GM21528 (cell line): ENCODE measurements at regions not wholly inside any gene's neighbourhood (a gene's known extent, or its start where the extent isn't known, plus 50 kb on each side); places are given as distances from the start of the nearest gene placed in this dataset.

Experiments used
- ATAC-seq: cut with Tn5 transposase; IDR thresholded peaks from one replicate; pipeline ENCODE4 v1.9.1; 2021; ENCODE audit warnings: mild to moderate bottlenecking, moderate library complexity; ENCODE audit not compliant: unreplicated experiment, low FRiP score

- no peak for ATAC-seq
Observed at GRCh38 chr18:44036501-44036900, 644.2 kb upstream of the SETBP1 start.

- ATAC-seq, result no peak
Observed at GRCh38 chr18:44039216-44039615, 641.5 kb upstream of the SETBP1 start.

- ATAC-seq, result no peak
Observed at GRCh38 chr18:44039826-44040225, 640.9 kb upstream of the SETBP1 start.

GRCh38 chr18:44041553-44041952 is 639.1 kb upstream of the SETBP1 start:
- ATAC-seq, result no peak

GRCh38 chr18:44041961-44042360 is 638.7 kb upstream of the SETBP1 start:
- no peak for ATAC-seq

- ATAC-seq, result no peak
Observed at GRCh38 chr18:44046376-44046975, 634.2 kb upstream of the SETBP1 start.

GRCh38 chr18:44047585-44047984 is 633.1 kb upstream of the SETBP1 start:
- ATAC-seq, result no peak

- ATAC-seq, result no peak
Observed at GRCh38 chr18:44048435-44048834, 632.3 kb upstream of the SETBP1 start.

GRCh38 chr18:44048846-44049245 is 631.8 kb upstream of the SETBP1 start:
- no peak for ATAC-seq

GRCh38 chr18:44051026-44051425 is 629.7 kb upstream of the SETBP1 start:
- no peak for ATAC-seq

- ATAC-seq, result no peak
Observed at GRCh38 chr18:44054514-44054913, 626.2 kb upstream of the SETBP1 start.

- no peak for ATAC-seq
Observed at GRCh38 chr18:44060197-44060596, 620.5 kb upstream of the SETBP1 start.

- ATAC-seq, result no peak
Observed at GRCh38 chr18:44061438-44061837, 619.2 kb upstream of the SETBP1 start.

GRCh38 chr18:44062345-44062744 is 618.3 kb upstream of the SETBP1 start:
- ATAC-seq, result no peak

- no peak for ATAC-seq
Observed at GRCh38 chr18:44065206-44065605, 615.5 kb upstream of the SETBP1 start.

GRCh38 chr18:44066541-44066940 is 614.1 kb upstream of the SETBP1 start:
- ATAC-seq, result no peak

GRCh38 chr18:44067186-44067585 is 613.5 kb upstream of the SETBP1 start:
- ATAC-seq, result no peak

GRCh38 chr18:44075038-44075437 is 605.6 kb upstream of the SETBP1 start:
- ATAC-seq, result no peak

GRCh38 chr18:44079606-44080005 is 601.1 kb upstream of the SETBP1 start:
- no peak for ATAC-seq

- no peak for ATAC-seq
Observed at GRCh38 chr18:44080054-44080453, 600.6 kb upstream of the SETBP1 start.

GRCh38 chr18:44089732-44090131 is 591.0 kb upstream of the SETBP1 start:
- ATAC-seq, result no peak

- no peak for ATAC-seq
Observed at GRCh38 chr18:44090453-44090852, 590.2 kb upstream of the SETBP1 start.

- ATAC-seq, result no peak
Observed at GRCh38 chr18:44093253-44093652, 587.4 kb upstream of the SETBP1 start.
